SU-DHL-6 (cell line): ENCODE measurements at regions not wholly inside any gene's neighbourhood (a gene's known extent, or its start where the extent isn't known, plus 50 kb on each side); places are given as distances from the start of the nearest gene placed in this dataset.
"Not testable (repeated sequence)": the region's sequence is repeated elsewhere in the genome, so short reads cannot be mapped to it uniquely, and the experiment has no call there.

Experiments
- EZH2phosphoT487 ChIP-seq: fragments of 200-600 bp; sonication (generic), shearing (Covaris generic); conservative IDR thresholded peaks from 2 replicates; pipeline ENCODE4 v1.6.1; 2018; ENCODE audit warnings: mild to moderate bottlenecking, antibody characterized with exemption, low read length, moderate library complexity, mixed read lengths
- TF ChIP-seq, protein P1 (sequence below): fragments of 200-600 bp; sonication (generic); IDR thresholded peaks from one replicate; pipeline ENCODE4 v1.5.1; 2017; ENCODE audit warnings: antibody characterized with exemption, mild to moderate bottlenecking, low read length, moderate library complexity; ENCODE audit not compliant: insufficient read depth, poor library complexity, severe bottlenecking

DNA sequence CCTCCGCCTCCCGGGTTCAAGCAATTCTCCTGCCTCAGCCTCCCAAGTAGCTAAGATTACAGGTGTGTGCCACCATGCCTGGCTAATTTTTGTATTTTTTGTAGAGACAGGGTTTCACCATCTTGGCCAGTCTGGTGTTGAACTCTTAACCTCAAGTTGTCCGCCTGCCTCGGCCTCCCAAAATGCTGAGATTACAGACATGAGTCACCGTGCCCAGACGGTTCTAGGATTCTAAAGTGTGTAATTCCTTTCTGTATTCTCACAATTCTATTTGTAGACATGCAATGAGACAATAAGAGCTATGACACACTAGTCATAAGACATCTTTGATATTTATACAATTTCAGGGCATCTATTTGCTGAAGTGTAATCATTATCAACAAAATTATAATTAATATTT, 585.0 kb upstream of the FLRT2 start:
- TF ChIP-seq, protein P1, sequence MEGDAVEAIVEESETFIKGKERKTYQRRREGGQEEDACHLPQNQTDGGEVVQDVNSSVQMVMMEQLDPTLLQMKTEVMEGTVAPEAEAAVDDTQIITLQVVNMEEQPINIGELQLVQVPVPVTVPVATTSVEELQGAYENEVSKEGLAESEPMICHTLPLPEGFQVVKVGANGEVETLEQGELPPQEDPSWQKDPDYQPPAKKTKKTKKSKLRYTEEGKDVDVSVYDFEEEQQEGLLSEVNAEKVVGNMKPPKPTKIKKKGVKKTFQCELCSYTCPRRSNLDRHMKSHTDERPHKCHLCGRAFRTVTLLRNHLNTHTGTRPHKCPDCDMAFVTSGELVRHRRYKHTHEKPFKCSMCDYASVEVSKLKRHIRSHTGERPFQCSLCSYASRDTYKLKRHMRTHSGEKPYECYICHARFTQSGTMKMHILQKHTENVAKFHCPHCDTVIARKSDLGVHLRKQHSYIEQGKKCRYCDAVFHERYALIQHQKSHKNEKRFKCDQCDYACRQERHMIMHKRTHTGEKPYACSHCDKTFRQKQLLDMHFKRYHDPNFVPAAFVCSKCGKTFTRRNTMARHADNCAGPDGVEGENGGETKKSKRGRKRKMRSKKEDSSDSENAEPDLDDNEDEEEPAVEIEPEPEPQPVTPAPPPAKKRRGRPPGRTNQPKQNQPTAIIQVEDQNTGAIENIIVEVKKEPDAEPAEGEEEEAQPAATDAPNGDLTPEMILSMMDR, result not testable (repeated sequence)
- not testable (repeated sequence) for TF ChIP-seq EZH2phosphoT487
